ENCODE measurements at regions not wholly inside any gene's neighbourhood (a gene's known extent, or its start where the extent isn't known, plus 50 kb on each side); places are given as distances from the start of the nearest gene placed in this dataset.

DNA sequence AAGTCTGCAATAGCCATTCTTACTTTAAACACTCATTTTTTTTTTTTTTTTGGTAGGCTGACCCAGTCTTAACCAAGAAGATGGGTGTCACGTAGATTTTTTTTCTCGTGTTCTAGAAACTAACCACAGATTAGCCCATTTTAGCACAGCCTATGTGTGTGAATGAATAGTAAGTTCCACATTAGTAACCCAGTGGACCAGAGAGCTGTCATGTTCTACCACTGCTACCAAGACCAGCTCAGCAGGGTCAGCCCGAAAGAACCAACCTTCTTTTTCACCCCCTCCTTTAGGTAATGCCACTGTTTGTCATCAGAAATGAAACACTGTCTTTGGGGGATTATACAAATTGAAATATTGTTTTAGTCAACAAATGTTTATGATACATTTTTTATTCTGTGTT is 221.1 kb upstream of the PLXNA2 start:
- TF ChIP-seq, protein P1, sequence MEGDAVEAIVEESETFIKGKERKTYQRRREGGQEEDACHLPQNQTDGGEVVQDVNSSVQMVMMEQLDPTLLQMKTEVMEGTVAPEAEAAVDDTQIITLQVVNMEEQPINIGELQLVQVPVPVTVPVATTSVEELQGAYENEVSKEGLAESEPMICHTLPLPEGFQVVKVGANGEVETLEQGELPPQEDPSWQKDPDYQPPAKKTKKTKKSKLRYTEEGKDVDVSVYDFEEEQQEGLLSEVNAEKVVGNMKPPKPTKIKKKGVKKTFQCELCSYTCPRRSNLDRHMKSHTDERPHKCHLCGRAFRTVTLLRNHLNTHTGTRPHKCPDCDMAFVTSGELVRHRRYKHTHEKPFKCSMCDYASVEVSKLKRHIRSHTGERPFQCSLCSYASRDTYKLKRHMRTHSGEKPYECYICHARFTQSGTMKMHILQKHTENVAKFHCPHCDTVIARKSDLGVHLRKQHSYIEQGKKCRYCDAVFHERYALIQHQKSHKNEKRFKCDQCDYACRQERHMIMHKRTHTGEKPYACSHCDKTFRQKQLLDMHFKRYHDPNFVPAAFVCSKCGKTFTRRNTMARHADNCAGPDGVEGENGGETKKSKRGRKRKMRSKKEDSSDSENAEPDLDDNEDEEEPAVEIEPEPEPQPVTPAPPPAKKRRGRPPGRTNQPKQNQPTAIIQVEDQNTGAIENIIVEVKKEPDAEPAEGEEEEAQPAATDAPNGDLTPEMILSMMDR (IDR thresholded peaks at IDR 0.05) = no peak
- no peak for TF ChIP-seq POLR2A (IDR thresholded peaks at IDR 0.05)

All from lower leg skin (tissue), 3 donors.